Endothelial cell of hepatic sinusoid (primary cell): ENCODE measurements at regions not wholly inside any gene's neighbourhood (a gene's known extent, or its start where the extent isn't known, plus 50 kb on each side); places are given as distances from the start of the nearest gene placed in this dataset.

Experiments used
- in situ Hi-C: cut with HindIII; loops from 2 replicates; pipeline ENCODE4 v1.10.0; 2017; ENCODE audit warnings: low sequenced_read_pairs

DNA sequence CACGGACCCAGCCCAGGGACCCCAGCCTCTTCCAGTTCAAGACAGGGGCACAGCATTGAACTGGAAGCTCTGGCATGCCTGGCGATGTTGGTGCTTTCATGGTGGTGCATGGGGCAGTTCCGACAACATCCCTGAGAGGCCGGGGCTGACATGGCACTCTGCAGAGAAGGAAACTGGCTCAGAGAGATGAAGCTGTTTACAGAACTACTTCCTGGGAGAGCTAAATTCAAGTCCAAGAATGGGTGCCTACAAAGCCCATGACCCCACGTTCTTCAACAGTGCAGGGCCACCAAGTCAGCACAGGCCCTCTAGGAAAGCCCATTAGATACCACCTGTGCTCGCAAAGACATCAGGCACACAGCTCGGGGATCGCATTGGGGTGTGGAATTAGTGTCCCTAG is 470.9 kb upstream of the MGMT start:
- in situ Hi-C loops = no loop called here

DNA sequence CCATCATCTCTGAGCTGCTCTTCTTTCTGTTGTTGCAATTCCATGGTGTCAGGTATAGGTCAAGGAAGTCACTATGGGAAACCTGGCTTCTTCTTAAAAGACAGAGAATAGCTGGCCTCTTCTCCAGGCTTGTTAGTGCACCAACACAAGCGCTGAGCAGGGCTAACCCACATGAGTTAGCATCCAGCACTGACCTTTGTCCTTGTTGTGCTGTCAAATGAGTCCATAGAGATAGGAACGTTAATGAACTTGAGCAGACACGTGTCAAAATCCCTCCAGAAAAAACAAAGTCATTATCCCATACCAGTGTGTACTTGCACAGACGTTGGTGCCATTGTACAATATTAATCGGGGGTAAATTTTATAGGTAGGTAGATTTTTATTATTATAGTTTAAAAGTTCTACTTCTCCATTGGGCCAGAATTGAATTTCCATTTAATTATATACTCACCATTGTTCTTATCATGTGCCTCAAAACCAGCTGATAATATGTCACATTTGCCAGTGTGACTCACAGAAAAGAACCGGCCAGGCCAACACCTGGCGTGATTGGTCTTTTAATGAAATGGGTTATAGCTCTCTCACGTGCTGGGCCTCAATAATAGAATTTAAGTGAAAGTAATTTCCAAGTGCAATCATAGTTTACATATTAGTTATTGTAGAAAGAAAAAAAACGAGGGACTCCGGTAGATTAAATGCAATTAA is 468.8 kb upstream of the MGMT start:
- in situ Hi-C loops = no loop called here

GRCh38 chr10:129004398-129004797 is 462.6 kb upstream of the MGMT start:
- in situ Hi-C loops = no loop called here

DNA sequence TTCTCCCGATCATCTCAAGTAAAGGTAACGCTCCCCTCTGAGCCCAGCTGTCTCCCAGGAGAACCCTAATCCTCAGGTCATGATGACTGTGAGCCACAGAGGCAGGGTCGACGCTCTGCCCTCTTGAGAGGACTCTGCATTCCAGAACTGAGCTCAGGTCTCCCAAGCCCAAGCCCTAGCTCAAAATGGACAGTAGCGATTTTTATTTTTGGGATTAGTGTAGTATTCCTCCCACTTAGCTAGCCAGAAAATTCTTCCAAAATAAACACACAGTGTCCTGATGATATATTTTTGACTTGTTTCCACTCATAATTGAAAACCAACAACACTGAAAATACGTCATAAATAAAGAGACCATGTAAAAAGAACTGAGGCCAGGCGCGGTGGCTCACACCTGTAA is 462.0 kb upstream of the MGMT start:
- in situ Hi-C loops = no loop called here

- in situ Hi-C loops = no loop called here
Observed at GRCh38 chr10:129005804-129006203, 461.2 kb upstream of the MGMT start.

DNA sequence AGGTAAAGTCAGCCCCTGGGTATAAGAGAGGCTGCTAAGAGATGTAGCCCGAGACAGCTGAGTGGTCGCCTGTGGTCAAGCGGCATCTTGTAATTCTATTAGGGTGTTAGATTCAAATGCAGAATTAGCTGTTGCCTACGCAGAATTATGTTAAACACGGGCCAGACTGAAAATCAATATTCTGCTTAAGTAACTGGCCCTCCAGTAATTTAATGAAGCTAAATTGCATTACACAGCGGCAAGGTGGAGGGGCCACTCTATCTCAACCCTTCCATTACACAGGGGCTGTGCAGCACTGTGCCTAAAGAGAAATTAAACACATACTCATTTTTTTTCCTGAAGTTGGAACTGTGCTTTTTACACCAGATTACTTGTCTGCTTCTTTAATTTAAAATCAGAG is 448.5 kb upstream of the MGMT start:
- in situ Hi-C loops = no loop called here

DNA sequence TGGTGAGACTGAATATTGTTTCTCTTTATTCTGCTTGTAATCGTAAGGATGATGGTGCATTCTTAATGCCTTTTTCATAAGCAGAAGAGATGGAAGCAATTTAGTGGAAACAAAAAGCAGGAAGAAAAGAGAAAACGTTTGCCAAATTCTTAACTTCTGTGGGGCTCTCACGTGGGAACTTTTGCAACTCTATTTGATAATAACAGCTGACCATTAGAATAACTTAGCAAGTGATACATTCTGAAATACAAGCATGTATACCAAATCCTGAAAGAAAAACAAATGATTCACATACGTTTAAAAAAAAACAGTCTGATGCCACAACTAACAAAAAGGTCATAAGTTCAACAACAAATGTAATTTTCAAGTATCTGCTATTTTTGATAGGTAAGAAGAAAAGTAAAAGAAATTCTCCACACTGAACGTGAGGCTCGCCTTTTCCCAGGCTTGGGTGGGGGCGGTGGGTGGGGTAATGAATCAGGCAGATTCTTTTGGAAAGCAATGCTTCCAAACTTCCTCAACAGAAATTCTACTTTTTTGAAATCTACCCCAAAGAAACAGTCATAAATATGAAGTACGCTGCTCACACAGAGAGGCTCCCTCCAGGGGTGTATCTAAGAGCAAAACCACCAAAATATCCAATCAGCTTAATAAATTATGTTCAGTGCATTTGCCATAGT is 446.2 kb upstream of the MGMT start:
- in situ Hi-C loops = no loop called here

GRCh38 chr10:129021594-129022304 is 445.3 kb upstream of the MGMT start:
- in situ Hi-C loops = no loop called here

DNA sequence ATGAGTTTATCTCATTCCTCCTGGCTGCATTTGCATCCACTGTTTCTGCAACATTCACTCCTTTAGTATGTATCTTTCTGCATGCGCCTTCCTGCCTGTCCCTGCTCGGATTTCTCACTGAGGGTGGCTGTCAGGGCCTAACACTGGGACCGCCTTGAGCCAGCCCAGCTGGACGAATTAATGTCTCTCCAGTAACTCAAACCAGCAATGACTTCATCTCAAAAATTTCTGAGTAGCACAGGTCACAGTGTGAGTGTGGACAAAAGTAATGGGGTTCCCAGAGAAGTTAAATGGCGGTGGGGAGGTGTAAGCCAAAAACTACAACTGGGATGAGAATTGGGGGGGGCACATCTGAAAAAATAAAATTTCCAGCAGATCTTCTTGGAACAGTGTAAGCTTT is 444.0 kb upstream of the MGMT start:
- in situ Hi-C loops = no loop called here

- in situ Hi-C loops = no loop called here
Observed at GRCh38 chr10:129024046-129024445, 443.0 kb upstream of the MGMT start.

- in situ Hi-C loops = no loop called here
Observed at GRCh38 chr10:129025787-129026186, 441.3 kb upstream of the MGMT start.

DNA sequence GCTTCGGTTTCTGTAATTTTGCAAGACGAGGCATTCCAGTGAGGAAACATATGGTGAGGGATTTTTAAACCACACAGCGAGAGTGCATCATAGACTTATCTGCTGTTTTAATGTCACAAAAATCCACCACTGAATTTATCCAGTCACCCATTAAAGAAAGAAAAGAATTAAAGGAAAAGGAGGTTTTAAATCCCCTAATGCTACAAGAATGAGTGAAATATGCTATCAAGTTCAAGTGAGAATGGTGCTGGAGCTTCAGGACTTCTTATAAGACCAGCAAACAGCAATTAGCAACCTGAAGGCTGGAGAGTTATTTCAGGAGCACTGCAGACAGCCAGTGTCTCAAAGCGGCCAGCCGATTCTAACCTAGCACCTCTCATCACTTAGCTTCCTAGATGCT is 439.1 kb upstream of the MGMT start:
- in situ Hi-C loops = no loop called here

DNA sequence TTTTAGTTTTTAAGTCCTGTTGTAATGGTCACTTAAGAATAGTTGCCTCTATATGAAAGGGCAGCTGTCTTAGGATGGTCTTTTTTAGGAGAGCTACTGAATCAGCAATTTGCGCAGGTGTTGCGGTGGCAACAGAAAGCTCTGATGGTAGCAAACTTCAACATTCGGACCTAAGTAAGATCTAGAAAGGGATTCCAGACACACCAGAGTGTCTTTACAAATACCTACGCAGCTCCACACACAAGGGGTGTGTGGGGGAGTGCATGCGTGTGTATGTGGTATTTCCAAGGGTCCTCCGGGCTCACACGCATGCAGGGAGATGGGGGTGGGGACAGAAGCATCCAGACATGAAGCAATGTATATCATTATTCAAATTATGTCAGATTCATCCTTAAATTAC is 438.6 kb upstream of the MGMT start:
- in situ Hi-C loops = no loop called here

GRCh38 chr10:129029051-129029450 is 438.0 kb upstream of the MGMT start:
- in situ Hi-C loops = no loop called here

DNA sequence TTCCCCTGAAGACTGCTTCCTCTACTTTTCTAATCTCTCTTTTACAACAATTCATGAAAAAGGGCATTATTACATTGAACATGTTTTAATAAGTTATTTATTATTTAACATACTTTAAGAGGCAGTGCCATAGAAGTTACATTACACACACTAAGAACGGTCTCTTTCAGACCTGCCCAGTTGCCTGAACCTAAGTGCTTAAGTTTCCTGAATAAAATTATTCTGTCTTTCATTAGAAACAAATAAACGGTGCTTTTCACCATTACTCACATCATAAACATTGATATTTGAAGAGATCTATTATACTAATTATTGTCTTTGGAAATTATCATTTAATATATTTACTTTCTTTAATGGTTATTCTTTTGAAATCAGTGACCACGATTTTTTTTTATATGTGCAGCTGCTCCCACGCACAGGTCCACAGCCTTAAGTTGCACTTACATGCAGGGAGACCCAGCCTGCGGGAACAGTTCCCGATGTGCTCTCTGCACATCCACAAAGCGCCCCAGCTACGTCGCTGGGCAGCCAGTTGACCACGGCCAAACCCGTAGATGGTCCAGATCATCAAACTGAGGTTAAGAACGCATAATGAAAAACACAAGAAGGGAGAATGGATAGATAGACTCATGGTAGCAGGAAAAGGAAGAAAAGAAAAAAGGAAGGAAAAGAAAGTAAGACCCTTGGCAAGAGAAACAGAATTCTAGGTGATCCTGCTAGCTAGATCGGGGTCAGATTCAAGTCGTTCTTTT is 437.0 kb upstream of the MGMT start:
- in situ Hi-C loops = no loop called here

- in situ Hi-C loops = no loop called here
Observed at GRCh38 chr10:129030603-129030895, 436.5 kb upstream of the MGMT start.

GRCh38 chr10:129030996-129031843 is 435.8 kb upstream of the MGMT start:
- in situ Hi-C loops = no loop called here

- in situ Hi-C loops = no loop called here
Observed at GRCh38 chr10:129031844-129032150, 435.2 kb upstream of the MGMT start.

- in situ Hi-C loops = no loop called here
Observed at GRCh38 chr10:129032372-129033313, 434.4 kb upstream of the MGMT start.

DNA sequence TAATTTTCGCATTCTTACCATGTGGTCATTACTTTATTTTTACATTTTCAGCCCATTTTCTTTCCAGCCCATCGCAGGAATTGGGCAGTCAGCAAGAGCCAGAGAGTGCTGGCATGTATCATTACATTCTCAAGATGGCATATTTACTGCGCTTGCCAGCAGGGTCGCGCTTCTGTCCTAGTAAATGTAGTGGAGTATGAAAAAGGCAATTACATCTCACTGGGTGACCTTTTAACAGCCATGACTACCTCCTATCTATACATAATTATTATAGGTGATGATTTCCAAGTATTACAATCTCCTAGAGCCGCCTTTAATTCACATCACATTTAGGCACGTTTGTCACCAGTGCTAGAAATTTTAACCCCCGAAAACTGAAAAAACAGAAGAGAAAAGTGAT is 433.7 kb upstream of the MGMT start:
- in situ Hi-C loops = no loop called here
